ENCODE measurements at regions not wholly inside any gene's neighbourhood (a gene's known extent, or its start where the extent isn't known, plus 50 kb on each side); places are given as distances from the start of the nearest gene placed in this dataset.
"Not testable (repeated sequence)": the region's sequence is repeated elsewhere in the genome, so short reads cannot be mapped to it uniquely, and the experiment has no call there.

- Histone ChIP-seq H3K27ac (ENCODE audit: low read depth in 1 of 2, low read length in 2 of 2) (no peak overlapping the region), H3K36me3 (ENCODE audit: control insufficient read depth in 4 of 4, insufficient read depth in 3 of 4, low read depth in 1 of 4, low read length in 3 of 4) (no peaks in the 10 kb centered on the region), H3K27me3 (ENCODE audit: control insufficient read depth in 4 of 4, insufficient read depth in 4 of 4, low read length in 3 of 4) (peaks cover 0 to 11% (median 5%) of the 10 kb centered on the region in 4 donors), H3K9me3 (ENCODE audit: control insufficient read depth in 4 of 4, low read length in 3 of 4) (peaks cover 0 to 3% (median under 1%) of the 10 kb centered on the region in 4 donors), H3K4me1 (ENCODE audit: control insufficient read depth in 4 of 4, insufficient read depth in 4 of 4, low read length in 3 of 4) (no peaks in the 10 kb centered on the region), H3K4me3 (ENCODE audit: low read depth in 1 of 3, low read length in 3 of 3) (no peak overlapping the region), H3K9ac (ENCODE audit: low read depth in 1 of 2, low read length in 2 of 2) (no peak overlapping the region)
- DNase-seq (ENCODE audit: low spot score) = no peak
- no peak for TF ChIP-seq JUND (IDR thresholded peaks at IDR 0.05)
- no peak for TF ChIP-seq CTCF (IDR thresholded peaks at IDR 0.05; ENCODE audit: low read depth, low read length, missing input control)
- no peak for TF ChIP-seq REST (IDR thresholded peaks at IDR 0.05)
- TF ChIP-seq FOXA2 (IDR thresholded peaks at IDR 0.05) = no peak
- no peak for TF ChIP-seq FOXA1 (IDR thresholded peaks at IDR 0.05)
- no peak for TF ChIP-seq TAF1 (conservative IDR thresholded peaks at IDR 0.05)
- no peak for TF ChIP-seq ZBTB33 (IDR thresholded peaks at IDR 0.05)
- TF ChIP-seq GABPA (IDR thresholded peaks at IDR 0.05 in 1 of 2, conservative IDR thresholded peaks at IDR 0.05 in 1 of 2) = no peak
- TF ChIP-seq YY1 (IDR thresholded peaks at IDR 0.05) = no peak
- TF ChIP-seq RXRA (IDR thresholded peaks at IDR 0.05) = no peak
- no peak for TF ChIP-seq NR2F2 (IDR thresholded peaks at IDR 0.05)
- no peak for TF ChIP-seq SP1 (IDR thresholded peaks at IDR 0.05)
- TF ChIP-seq RAD21 (IDR thresholded peaks at IDR 0.05) = no peak
- no peak for TF ChIP-seq HNF4G (IDR thresholded peaks at IDR 0.05)
- TF ChIP-seq MAX (IDR thresholded peaks at IDR 0.05) = no peak
- no peak for TF ChIP-seq HNF4A (conservative IDR thresholded peaks at IDR 0.05)
- TF ChIP-seq ATF3 (IDR thresholded peaks at IDR 0.05) = no peak
- WGBS = 39% methylated on average over 1 of the region's 1 CpG
Measured at GRCh38 chr6:27662769-27663168, 189.9 kb upstream of the ZNF184 start.

GRCh38 chr6:27662212-27662611, 189.3 kb upstream of the ZNF184 start:
- WGBS = 89% methylated on average over 5 of the region's 5 CpGs
- DNase-seq (ENCODE audit: low spot score); H3K27me3 ChIP-seq (ENCODE audit: control insufficient read depth in 4 of 4, insufficient read depth in 4 of 4, low read length in 3 of 4): not testable (repeated sequence)

GRCh38 chr6:27653143-27653825, 180.4 kb upstream of the ZNF184 start:
- not testable (repeated sequence) for H3K9ac ChIP-seq (ENCODE audit: low read depth in 1 of 2, low read length in 2 of 2); H3K27ac ChIP-seq (ENCODE audit: low read depth in 1 of 2, low read length in 2 of 2); H3K27me3 ChIP-seq (ENCODE audit: control insufficient read depth in 4 of 4, insufficient read depth in 4 of 4, low read length in 3 of 4); DNase-seq (ENCODE audit: low spot score); H3K36me3 ChIP-seq (ENCODE audit: control insufficient read depth in 4 of 4, insufficient read depth in 3 of 4, low read depth in 1 of 4, low read length in 3 of 4); H3K4me1 ChIP-seq (ENCODE audit: control insufficient read depth in 4 of 4, insufficient read depth in 4 of 4, low read length in 3 of 4); H3K9me3 ChIP-seq (ENCODE audit: control insufficient read depth in 4 of 4, low read length in 3 of 4); H3K4me3 ChIP-seq (ENCODE audit: low read depth in 1 of 3, low read length in 3 of 3)
- WGBS = 43% methylated on average over 59 of the region's 60 CpGs

More at GRCh38 chr6:27662212-27662611, 189.3 kb upstream of the ZNF184 start:
- H3K4me3 ChIP-seq (ENCODE audit: low read depth in 1 of 3, low read length in 3 of 3); H3K27ac ChIP-seq (ENCODE audit: low read depth in 1 of 2, low read length in 2 of 2); H3K9ac ChIP-seq (ENCODE audit: low read depth in 1 of 2, low read length in 2 of 2); H3K4me1 ChIP-seq (ENCODE audit: control insufficient read depth in 4 of 4, insufficient read depth in 4 of 4, low read length in 3 of 4); H3K36me3 ChIP-seq (ENCODE audit: control insufficient read depth in 4 of 4, insufficient read depth in 3 of 4, low read depth in 1 of 4, low read length in 3 of 4); H3K9me3 ChIP-seq (ENCODE audit: control insufficient read depth in 4 of 4, low read length in 3 of 4): not testable (repeated sequence)
